Spleen (tissue), 11 donors: ENCODE measurements at regions not wholly inside any gene's neighbourhood (a gene's known extent, or its start where the extent isn't known, plus 50 kb on each side); places are given as distances from the start of the nearest gene placed in this dataset.

Source experiments
- DNase-seq: peaks from one replicate; pipeline ENCODE4 v3.0.0-alpha.2; 2020
- H3K27ac ChIP-seq, 8 donors: fragments of 200-600 bp; sonication (generic) in 7 of 8; 1 replicate in 4 of 8; 2 replicates in 4 of 8; pipeline versions ENCODE4 v1.5.0 to v1.8.0; 2016 to 2021; ENCODE audit warnings: inconsistent platforms in 4 of 8, mild to moderate bottlenecking in 4 of 8, moderate library complexity in 1 of 8
- H3K27me3 ChIP-seq, 7 donors: fragments of 200-600 bp; sonication (generic) in 6 of 7; replicated peaks in 1 of 7; 1 replicate in 4 of 7; 2 replicates in 3 of 7; pipeline versions ENCODE4 v1.5.0 to v1.8.0; 2016 to 2021; ENCODE audit warnings: inconsistent platforms in 3 of 7, mild to moderate bottlenecking in 1 of 7
- H3K36me3 ChIP-seq, 6 donors: fragments of 200-600 bp; sonication (generic) in 5 of 6; 1 replicate in 4 of 6; 2 replicates in 2 of 6; pipeline versions ENCODE4 v1.5.0 to v1.8.0; 2016 to 2021; ENCODE audit warnings: inconsistent platforms in 2 of 6
- H3K4me1 ChIP-seq, 6 donors: fragments of 200-600 bp; sonication (generic) in 5 of 6; 1 replicate in 3 of 6; 2 replicates in 3 of 6; pipeline versions ENCODE4 v1.5.0 to v1.8.0; 2016 to 2021; ENCODE audit warnings: inconsistent platforms in 3 of 6
- H3K4me3 ChIP-seq, 8 donors: fragments of 200-600 bp; sonication (generic) in 7 of 8; 1 replicate in 4 of 8; 2 replicates in 4 of 8; pipeline versions ENCODE4 v1.5.0 to v1.8.0; 2016 to 2021; ENCODE audit warnings: inconsistent platforms in 4 of 8, mild to moderate bottlenecking in 4 of 8, moderate library complexity in 2 of 8
- H3K9me3 ChIP-seq, 8 donors: fragments of 200-600 bp; sonication (generic) in 7 of 8; 1 replicate in 4 of 8; 2 replicates in 4 of 8; pipeline versions ENCODE4 v1.5.0 to v1.8.0; 2016 to 2021; ENCODE audit warnings: inconsistent platforms in 4 of 8
- POLR2A ChIP-seq, 3 donors: fragments of 450-650 bp; IDR thresholded peaks; one replicate each; pipeline ENCODE4 v1.5.1; 2017; ENCODE audit warnings: antibody characterized with exemption in 3 of 3, mild to moderate bottlenecking in 1 of 3
- POLR2AphosphoS5 ChIP-seq, 3 donors: sonication (generic); formaldehyde crosslinking; IDR thresholded peaks; one replicate each; pipeline ENCODE4 v1.5.1; 2017; ENCODE audit warnings: antibody characterized with exemption in 3 of 3
- WGBS, 5 donors: extraction: QIAGEN DNeasy Blood & Tissue Kit in 3 of 5; methylation state at CpG; one replicate each; pipeline versions ENCODE4 v1.1.5 to v1.1.7; 2013 to 2018; 5-methylcytosine and 5-hydroxymethylcytosine counted together
- intact Hi-C: fragments of 100-400 bp; cut with DNase I; formaldehyde crosslinking; loops from one replicate; pipeline ENCODE4 v1.15.0; 2023; ENCODE audit warnings: low total_unique reads
- TF ChIP-seq, protein P1 (sequence below), 11 experiments: fragments of 200-600 bp in 7 of 11; fragments of 450-650 bp in 4 of 11; sonication (generic) in 4 of 11; IDR thresholded peaks in 8 of 11; conservative IDR thresholded peaks in 3 of 11; 1 replicate in 7 of 11; 2 replicates in 4 of 11; pipeline versions ENCODE4 v1.4.0 to v1.8.0; 2016 to 2021; ENCODE audit warnings: antibody characterized with exemption in 11 of 11, inconsistent platforms in 4 of 11, mild to moderate bottlenecking in 1 of 11
- donor health status: healthy with polysubstance abuse.
- donor health status: DM: no; HTN: no; CAD: no; lungs with moderate emphysema.
- donor health status: DM: no; HTN: no; CAD: no.
- donor health status: Bipolar disorder and iron deficiency.
- donor health status: healthy.
- donor health status: DM: no; HTN: no; CAD: no.
- donor health status: DM: yes; HTN: yes; CAD: no.

GRCh38 chr2:65662654-65663432, 230.4 kb upstream of the SPRED2 start:
- no peak for DNase-seq
- H3K4me3 ChIP-seq = no peak overlapping the region
- TF ChIP-seq POLR2A (IDR thresholded peaks at IDR 0.05) (no peak), POLR2AphosphoS5 (IDR thresholded peaks at IDR 0.05) (no peak)
- TF ChIP-seq, protein P1, sequence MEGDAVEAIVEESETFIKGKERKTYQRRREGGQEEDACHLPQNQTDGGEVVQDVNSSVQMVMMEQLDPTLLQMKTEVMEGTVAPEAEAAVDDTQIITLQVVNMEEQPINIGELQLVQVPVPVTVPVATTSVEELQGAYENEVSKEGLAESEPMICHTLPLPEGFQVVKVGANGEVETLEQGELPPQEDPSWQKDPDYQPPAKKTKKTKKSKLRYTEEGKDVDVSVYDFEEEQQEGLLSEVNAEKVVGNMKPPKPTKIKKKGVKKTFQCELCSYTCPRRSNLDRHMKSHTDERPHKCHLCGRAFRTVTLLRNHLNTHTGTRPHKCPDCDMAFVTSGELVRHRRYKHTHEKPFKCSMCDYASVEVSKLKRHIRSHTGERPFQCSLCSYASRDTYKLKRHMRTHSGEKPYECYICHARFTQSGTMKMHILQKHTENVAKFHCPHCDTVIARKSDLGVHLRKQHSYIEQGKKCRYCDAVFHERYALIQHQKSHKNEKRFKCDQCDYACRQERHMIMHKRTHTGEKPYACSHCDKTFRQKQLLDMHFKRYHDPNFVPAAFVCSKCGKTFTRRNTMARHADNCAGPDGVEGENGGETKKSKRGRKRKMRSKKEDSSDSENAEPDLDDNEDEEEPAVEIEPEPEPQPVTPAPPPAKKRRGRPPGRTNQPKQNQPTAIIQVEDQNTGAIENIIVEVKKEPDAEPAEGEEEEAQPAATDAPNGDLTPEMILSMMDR (IDR thresholded peaks at IDR 0.05 in 8 of 11, conservative IDR thresholded peaks at IDR 0.05 in 3 of 11) = no peak
- intact Hi-C loops = no loop called here
- H3K4me1 ChIP-seq = no peaks in the 10 kb centered on the region
- no peak overlapping the region for H3K27ac ChIP-seq
- peaks cover 0 to 7% (median 0%) of the 10 kb centered on the region in 8 donors for H3K9me3 ChIP-seq
- no peaks in the 10 kb centered on the region for H3K27me3 ChIP-seq
- 86 to 94% (median 90%) methylated on average over 17 of the region's 17 CpGs for WGBS, 5 donors
- H3K36me3 ChIP-seq = no peaks in the 10 kb centered on the region

GRCh38 chr2:65661980-65662653, 229.7 kb upstream of the SPRED2 start:
- intact Hi-C loops = no loop called here
- 72 to 78% (median 74%) methylated on average over 8 of the region's 8 CpGs for WGBS, 5 donors
- no peaks in the 10 kb centered on the region for H3K27me3 ChIP-seq
- H3K4me3 ChIP-seq = no peak overlapping the region
- TF ChIP-seq POLR2AphosphoS5 (IDR thresholded peaks at IDR 0.05) = no peak
- TF ChIP-seq, protein P1 (IDR thresholded peaks at IDR 0.05 in 8 of 11, conservative IDR thresholded peaks at IDR 0.05 in 3 of 11) = no peak
- TF ChIP-seq POLR2A (IDR thresholded peaks at IDR 0.05) = no peak
- no peaks in the 10 kb centered on the region for H3K4me1 ChIP-seq
- no peak overlapping the region for H3K27ac ChIP-seq
- H3K9me3 ChIP-seq = peaks cover 0 to under 1% (median 0%) of the 10 kb centered on the region in 8 donors
- no peaks in the 10 kb centered on the region for H3K36me3 ChIP-seq
- no peak for DNase-seq

- 49 to 80% (median 62%) methylated on average over 6 of the region's 6 CpGs for WGBS, 5 donors
Observed at GRCh38 chr2:65660340-65660739, 227.9 kb upstream of the SPRED2 start.

More at GRCh38 chr2:65660340-65660739, 227.9 kb upstream of the SPRED2 start:
- Histone ChIP-seq H3K9me3 (no peaks in the 10 kb centered on the region), H3K36me3 (no peaks in the 10 kb centered on the region), H3K27me3 (no peaks in the 10 kb centered on the region), H3K27ac (no peak overlapping the region), H3K4me1 (no peaks in the 10 kb centered on the region), H3K4me3 (no peak overlapping the region)
- TF ChIP-seq, protein P1 (IDR thresholded peaks at IDR 0.05 in 8 of 11, conservative IDR thresholded peaks at IDR 0.05 in 3 of 11) = no peak
- no peak for TF ChIP-seq POLR2AphosphoS5 (IDR thresholded peaks at IDR 0.05)
- TF ChIP-seq POLR2A (IDR thresholded peaks at IDR 0.05) = no peak
- intact Hi-C loops = no loop called here
- no peak for DNase-seq
